SK-N-SH treated with all-trans-retinoic acid at 6 μM for 48 hours (cell line): ENCODE measurements at regions not wholly inside any gene's neighbourhood (a gene's known extent, or its start where the extent isn't known, plus 50 kb on each side); places are given as distances from the start of the nearest gene placed in this dataset.

Experiments used
- ATAC-seq: fragments of 200-7000 bp; cut with Tn5 transposase; 3 replicates; pipeline ENCODE4 v1.9.1; 2020; ENCODE audit warnings: mild to moderate bottlenecking, moderate library complexity
- ARNTL ChIP-seq: fragments of 450-650 bp; formaldehyde crosslinking; IDR thresholded peaks from 2 replicates; pipeline ENCODE4 v1.5.0; 2020; ENCODE audit warnings: low read depth, mild to moderate bottlenecking, moderate library complexity, borderline replicate concordance
- BACH2 ChIP-seq: fragments of 250-450 bp; sonication (Bioruptor Pico); IDR thresholded peaks from 2 replicates; pipeline ENCODE4 v1.9.0; 2021; ENCODE audit warnings: mild to moderate bottlenecking, borderline replicate concordance
- CREB5 ChIP-seq: fragments of 250-450 bp; sonication (Bioruptor Pico); IDR thresholded peaks from 2 replicates; pipeline ENCODE4 v1.5.1; 2020; ENCODE audit warnings: low read depth, mild to moderate bottlenecking, moderate library complexity
- CSDC2 ChIP-seq: fragments of 250-450 bp; sonication (Bioruptor Pico); IDR thresholded peaks from 2 replicates; pipeline ENCODE4 v1.5.0; 2020; ENCODE audit warnings: mild to moderate bottlenecking, moderate library complexity
- CSRNP3 ChIP-seq: fragments of 250-450 bp; sonication (Bioruptor Pico); IDR thresholded peaks from 2 replicates; pipeline ENCODE4 v1.5.1; 2021; ENCODE audit warnings: mild to moderate bottlenecking, moderate library complexity
- ESRRG ChIP-seq: fragments of 250-450 bp; sonication (Bioruptor Pico); IDR thresholded peaks from 2 replicates; pipeline ENCODE4 v1.6.1; 2021; ENCODE audit warnings: mild to moderate bottlenecking
- GLIS3 ChIP-seq: fragments of 250-450 bp; sonication (Bioruptor Pico); IDR thresholded peaks from 2 replicates; pipeline ENCODE4 v1.5.0; 2020; ENCODE audit warnings: mild to moderate bottlenecking, moderate library complexity
- ISL1 ChIP-seq: fragments of 250-450 bp; sonication (Bioruptor Pico); IDR thresholded peaks from 2 replicates; pipeline ENCODE4 v2.1.2; 2022; ENCODE audit warnings: mild to moderate bottlenecking, moderate library complexity
- PATZ1 ChIP-seq: fragments of 250-450 bp; sonication (Bioruptor Pico); IDR thresholded peaks from 2 replicates; pipeline ENCODE4 v1.8.0; 2020; ENCODE audit warnings: mild to moderate bottlenecking, moderate library complexity, borderline replicate concordance
- POU6F1 ChIP-seq: fragments of 250-450 bp; sonication (Bioruptor Pico); IDR thresholded peaks from 2 replicates; pipeline ENCODE4 v1.8.0; 2021; ENCODE audit warnings: low read depth, mild to moderate bottlenecking, moderate library complexity, borderline replicate concordance
- SNAI2 ChIP-seq: fragments of 250-450 bp; sonication (Bioruptor Pico); IDR thresholded peaks from 2 replicates; pipeline ENCODE4 v1.5.0; 2020; ENCODE audit warnings: mild to moderate bottlenecking, moderate library complexity
- TCF4 ChIP-seq: fragments of 250-450 bp; sonication (Bioruptor Pico); IDR thresholded peaks from 2 replicates; pipeline ENCODE4 v1.8.0; 2021; ENCODE audit warnings: mild to moderate bottlenecking, moderate library complexity, borderline replicate concordance
- TOX ChIP-seq: fragments of 250-450 bp; sonication (Bioruptor Pico); IDR thresholded peaks from 2 replicates; pipeline ENCODE4 v1.8.0; 2021; ENCODE audit warnings: mild to moderate bottlenecking, moderate library complexity, borderline replicate concordance
- TSHZ2 ChIP-seq: fragments of 250-450 bp; sonication (Bioruptor Pico); IDR thresholded peaks from 2 replicates; pipeline ENCODE4 v1.5.0; 2020; ENCODE audit warnings: mild to moderate bottlenecking, moderate library complexity
- ZC3H10 ChIP-seq: fragments of 250-450 bp; sonication (Bioruptor Pico); IDR thresholded peaks from 2 replicates; pipeline ENCODE4 v1.5.1; 2021; ENCODE audit warnings: mild to moderate bottlenecking, moderate library complexity
- ZFP30 ChIP-seq: fragments of 450-650 bp; formaldehyde crosslinking; IDR thresholded peaks from 2 replicates; pipeline ENCODE4 v1.5.0; 2022; ENCODE audit warnings: mild to moderate bottlenecking, moderate library complexity
- ZNF70 ChIP-seq: fragments of 450-650 bp; formaldehyde crosslinking; IDR thresholded peaks from 2 replicates; pipeline ENCODE4 v1.5.0; 2020; ENCODE audit warnings: mild to moderate bottlenecking, moderate library complexity

- TF ChIP-seq PATZ1 (CRISPR knock-in tag): no peak
- no peak for TF ChIP-seq ARNTL (CRISPR knock-in tag)
- TF ChIP-seq ZC3H10 (CRISPR knock-in tag): no peak
- no peak for TF ChIP-seq TSHZ2 (CRISPR knock-in tag)
- no peak for ATAC-seq
Measured at GRCh38 chr2:118423776-118424175, 335.5 kb downstream of the INSIG2 start.

- no peak for ATAC-seq
- TF ChIP-seq ESRRG (CRISPR knock-in tag): no peak
- no peak for TF ChIP-seq CREB5 (CRISPR knock-in tag)
- TF ChIP-seq GLIS3 (CRISPR knock-in tag): no peak
- no peak for TF ChIP-seq BACH2 (CRISPR knock-in tag)
- no peak for TF ChIP-seq TOX (CRISPR knock-in tag)
- no peak for TF ChIP-seq ZNF70 (CRISPR knock-in tag)
- TF ChIP-seq ZFP30 (CRISPR knock-in tag): no peak
- TF ChIP-seq ZC3H10 (CRISPR knock-in tag): no peak
- TF ChIP-seq PATZ1 (CRISPR knock-in tag): no peak
- no peak for TF ChIP-seq CSDC2 (CRISPR knock-in tag)
- no peak for TF ChIP-seq CSRNP3 (CRISPR knock-in tag)
- no peak for TF ChIP-seq TCF4
- no peak for TF ChIP-seq SNAI2 (CRISPR knock-in tag)
- TF ChIP-seq POU6F1 (CRISPR knock-in tag): no peak
- TF ChIP-seq ARNTL (CRISPR knock-in tag): no peak
- TF ChIP-seq TSHZ2 (CRISPR knock-in tag): no peak
- no peak for TF ChIP-seq ISL1 (CRISPR knock-in tag)
Measured at GRCh38 chr2:118421648-118422047, 333.4 kb downstream of the INSIG2 start.
